ENCODE measurements at regions not wholly inside any gene's neighbourhood (a gene's known extent, or its start where the extent isn't known, plus 50 kb on each side); places are given as distances from the start of the nearest gene placed in this dataset.

GRCh38 chr6:150806790-150807189, 58.7 kb upstream of the MTHFD1L start:
- no peak for DNase-seq (ENCODE audit: low spot score)
- intact Hi-C loops (cut with DNase I), result no loop called here

GRCh38 chr6:150813319-150813992, 52.0 kb upstream of the MTHFD1L start:
- intact Hi-C loops (cut with DNase I), result loop anchor here (5.0 to 10.0 kb wide), 2 partner anchors 386 to 729 kb away; no protein-coding TSS in a partner anchor
- DNase-seq (ENCODE audit: low spot score), result no peak

GRCh38 chr6:150813993-150814359, 51.5 kb upstream of the MTHFD1L start:
- intact Hi-C loops (cut with DNase I), result loop anchor here (5.0 to 10.0 kb wide), 2 partner anchors 387 to 729 kb away; no protein-coding TSS in a partner anchor
- no peak for DNase-seq (ENCODE audit: low spot score)
